UCSD-AML1 (cell line): ENCODE measurements at regions not wholly inside any gene's neighbourhood (a gene's known extent, or its start where the extent isn't known, plus 50 kb on each side); places are given as distances from the start of the nearest gene placed in this dataset.
A peak's percentile ranks its signal among the peaks of the same experiment; 100 is the strongest.

ENCODE experiments used
- DNase-seq: peaks from one replicate; lab custom pipeline; 2025; ENCODE audit not compliant: unreplicated experiment; lab: John Stamatoyannopoulos, UW

DNA sequence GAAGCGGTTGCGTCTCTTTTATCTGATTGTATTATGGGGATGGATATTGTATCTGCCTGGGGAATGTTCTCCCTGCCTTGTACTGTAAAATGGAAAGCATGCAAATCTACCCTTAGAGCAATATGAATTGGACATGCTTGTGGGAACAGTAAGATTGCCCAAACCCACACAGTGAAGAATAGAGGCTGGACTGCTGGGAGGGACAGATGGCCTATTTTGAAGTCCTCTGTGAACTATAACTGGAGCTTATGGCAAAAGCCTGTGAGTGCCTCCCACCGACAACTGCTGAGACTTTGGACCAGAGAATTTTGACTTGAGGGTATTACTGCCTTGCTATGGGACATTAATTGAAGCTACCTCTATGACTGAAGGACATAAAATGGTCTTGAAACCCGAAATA, 168.9 kb downstream of the ERCC6L2 start:
- no peak for DNase-seq

GRCh38 chr9:96040591-96041461, 165.3 kb downstream of the ERCC6L2 start:
- no peak for DNase-seq

- DNase-seq: no peak
These were observed 163.4 kb downstream of the ERCC6L2 start for GRCh38 chr9:96038914-96039313.

DNA sequence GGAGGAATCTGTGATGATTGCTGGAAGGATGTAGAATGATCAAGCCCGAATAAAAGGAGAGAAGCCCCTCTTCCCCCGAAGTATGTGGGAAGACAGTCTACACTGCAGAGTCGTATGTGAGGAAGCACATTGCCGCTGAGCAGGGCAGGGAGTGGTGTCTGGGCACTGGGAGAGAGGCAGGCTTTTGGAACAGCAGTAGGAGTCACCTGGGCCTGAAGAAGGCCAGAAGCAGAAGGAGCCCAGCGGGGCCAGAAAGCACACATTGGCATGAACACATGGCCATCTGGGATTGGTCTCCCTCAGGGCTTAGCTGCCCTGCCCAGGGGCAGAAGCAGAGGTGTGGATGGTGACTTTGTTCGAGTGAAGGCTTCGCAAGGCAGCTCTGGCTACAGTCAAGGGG, 162.8 kb downstream of the ERCC6L2 start:
- DNase-seq: no peak

- no peak for DNase-seq
These were observed 159.1 kb downstream of the ERCC6L2 start for GRCh38 chr9:96034553-96035122.

GRCh38 chr9:96033896-96034295, 158.4 kb downstream of the ERCC6L2 start:
- no peak for DNase-seq

- DNase-seq: no peak
These were observed 156.5 kb downstream of the ERCC6L2 start for GRCh38 chr9:96031916-96032534.

GRCh38 chr9:96031366-96031824, 155.9 kb downstream of the ERCC6L2 start:
- no peak for DNase-seq

DNA sequence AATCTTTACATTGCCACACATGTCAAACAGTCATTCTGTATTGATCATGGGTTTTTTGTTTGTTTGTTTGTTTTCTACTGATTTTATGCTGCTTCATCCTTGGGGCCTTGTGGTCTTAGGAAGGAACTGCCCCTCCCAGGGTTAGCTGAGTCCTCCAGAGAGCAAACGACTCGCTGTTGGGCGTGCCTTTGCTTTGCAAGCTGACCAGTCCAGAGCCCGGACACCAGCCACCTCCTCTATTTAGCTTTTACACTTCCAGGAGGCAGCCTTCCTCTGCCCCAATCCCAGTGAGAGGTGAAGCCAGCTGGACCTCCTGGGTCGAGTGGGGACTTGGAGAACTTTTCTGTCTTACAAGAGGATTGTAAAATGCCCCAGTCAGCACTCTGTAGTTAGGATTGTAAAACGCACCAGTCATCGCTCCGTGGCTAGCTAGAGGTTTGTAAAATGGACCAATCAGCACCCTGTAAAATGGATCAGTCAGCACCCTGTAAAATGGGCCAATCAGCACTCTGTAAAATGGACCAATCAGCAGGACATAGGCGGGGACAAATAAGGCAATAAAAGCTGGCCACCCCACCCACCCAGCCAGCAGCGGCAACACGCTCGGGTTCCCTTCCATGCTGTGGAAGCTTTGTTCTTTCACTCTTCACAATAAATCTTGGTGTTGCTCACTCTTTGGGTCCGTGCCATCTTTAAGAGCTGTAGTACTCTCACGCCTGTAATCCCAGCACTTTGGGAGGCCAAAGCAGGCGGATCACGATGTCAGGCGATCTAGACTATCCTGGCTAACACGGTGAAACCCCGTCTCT, 154.4 kb downstream of the ERCC6L2 start:
- no peak for DNase-seq

DNA sequence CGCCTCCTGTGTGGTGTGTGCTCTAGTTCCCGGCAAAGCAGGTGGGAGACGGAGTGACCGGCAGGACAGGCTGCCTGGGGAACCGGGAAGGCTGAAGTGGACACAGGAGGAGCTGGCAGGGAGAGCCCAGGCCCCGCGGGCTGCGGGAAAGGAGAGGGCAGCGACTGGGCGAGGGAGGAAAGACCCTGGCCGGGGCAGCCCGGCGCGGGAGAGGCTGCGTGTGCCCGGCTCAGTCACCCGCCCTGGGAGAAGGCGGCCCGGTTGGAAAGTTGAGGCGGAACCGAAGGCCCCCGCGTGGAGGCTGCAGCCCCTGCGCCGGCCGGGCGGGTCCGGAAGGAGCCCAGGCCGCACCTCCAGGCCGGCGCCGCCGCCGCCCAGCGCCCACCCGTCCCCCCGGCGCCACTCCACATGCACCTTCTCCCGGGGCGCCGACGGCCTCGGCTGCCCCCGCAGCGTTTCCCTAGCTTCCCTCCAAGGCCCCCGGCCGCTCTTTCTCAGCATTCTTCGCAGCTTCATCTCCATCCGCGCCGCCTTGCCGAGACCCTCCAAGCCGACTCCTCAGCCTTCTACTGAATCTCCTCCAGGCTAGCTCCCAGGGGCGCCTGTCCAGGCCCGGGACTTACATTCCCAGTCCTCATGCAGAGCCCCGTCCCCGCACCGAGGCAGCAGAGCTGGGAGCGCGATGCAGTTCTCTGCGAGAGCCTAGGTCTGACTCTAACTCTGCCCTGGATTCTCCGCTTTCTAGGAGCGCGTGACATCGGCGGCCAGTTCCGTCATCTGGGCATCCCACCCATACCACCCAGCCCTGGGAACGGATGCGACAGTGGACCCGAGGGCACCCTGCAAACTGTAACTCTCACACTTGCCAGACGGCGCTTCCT, 152.0 kb downstream of the ERCC6L2 start:
- no peak for DNase-seq

GRCh38 chr9:96026655-96027213, 151.2 kb downstream of the ERCC6L2 start:
- DNase-seq: no peak

- no peak for DNase-seq
These were observed 150.6 kb downstream of the ERCC6L2 start for GRCh38 chr9:96025995-96026602.

GRCh38 chr9:96023486-96023885, 148.0 kb downstream of the ERCC6L2 start:
- no peak for DNase-seq

GRCh38 chr9:96022445-96023051, 147.1 kb downstream of the ERCC6L2 start:
- DNase-seq: peak; percentile 24

GRCh38 chr9:96021551-96022444, 146.3 kb downstream of the ERCC6L2 start:
- no peak for DNase-seq

- DNase-seq: peak; percentile 52
These were observed 145.5 kb downstream of the ERCC6L2 start for GRCh38 chr9:96020792-96021550.

DNA sequence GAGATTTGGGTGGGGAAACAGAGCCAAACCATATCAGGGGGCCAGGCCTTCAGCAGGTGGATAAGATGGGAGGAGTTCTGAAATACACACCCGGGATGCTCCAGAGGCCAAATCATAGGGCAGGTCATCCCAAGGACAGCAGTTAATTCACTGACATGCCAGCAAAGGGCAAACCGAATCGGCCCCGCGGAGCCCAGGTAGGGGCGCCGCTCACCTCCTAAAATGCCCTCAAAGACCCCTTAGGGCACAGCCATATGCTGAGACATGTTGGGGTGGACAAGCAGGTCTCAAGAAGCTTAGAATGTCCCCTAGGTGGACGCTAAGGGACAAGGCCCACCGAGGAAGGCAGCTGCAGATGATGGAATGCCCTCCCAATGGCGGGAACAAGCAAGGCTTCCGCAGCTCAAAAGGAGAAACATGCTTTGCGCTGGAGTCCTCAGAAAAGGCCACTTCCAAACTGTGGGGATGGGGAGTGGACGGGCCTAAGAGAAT, 144.9 kb downstream of the ERCC6L2 start:
- no peak for DNase-seq
